SK-N-DZ (cell line): ENCODE measurements at regions not wholly inside any gene's neighbourhood (a gene's known extent, or its start where the extent isn't known, plus 50 kb on each side); places are given as distances from the start of the nearest gene placed in this dataset.

Experiments
- DNase-seq: peaks from one replicate; pipeline ENCODE4 v3.0.0-alpha.2; 2015; ENCODE audit warnings: low spot score

- no peak for DNase-seq
Measured at GRCh38 chr2:172328103-172328841, 99.1 kb upstream of the ITGA6 start.

- no peak for DNase-seq
Measured at GRCh38 chr2:172329416-172329773, 98.0 kb upstream of the ITGA6 start.

- no peak for DNase-seq
Measured at GRCh38 chr2:172329774-172330671, 97.4 kb upstream of the ITGA6 start.

- no peak for DNase-seq
Measured at GRCh38 chr2:172332507-172332906, 94.9 kb upstream of the ITGA6 start.

- no peak for DNase-seq
Measured at GRCh38 chr2:172333235-172333977, 94.0 kb upstream of the ITGA6 start.

- DNase-seq = no peak
Measured at GRCh38 chr2:172333978-172334330, 93.4 kb upstream of the ITGA6 start.

GRCh38 chr2:172334988-172335387 lies 92.4 kb upstream of the ITGA6 start:
- no peak for DNase-seq

GRCh38 chr2:172335736-172336135 lies 91.7 kb upstream of the ITGA6 start:
- DNase-seq = no peak

- no peak for DNase-seq
Measured at GRCh38 chr2:172336681-172337080, 90.7 kb upstream of the ITGA6 start.

- no peak for DNase-seq
Measured at GRCh38 chr2:172339371-172340010, 87.9 kb upstream of the ITGA6 start.

GRCh38 chr2:172340394-172340793 lies 87.0 kb upstream of the ITGA6 start:
- DNase-seq = no peak

GRCh38 chr2:172342078-172342477 lies 85.3 kb upstream of the ITGA6 start:
- no peak for DNase-seq

- DNase-seq = no peak
Measured at GRCh38 chr2:172342611-172343010, 84.8 kb upstream of the ITGA6 start.

- DNase-seq = no peak
Measured at GRCh38 chr2:172344159-172344558, 83.2 kb upstream of the ITGA6 start.

- DNase-seq = no peak
Measured at GRCh38 chr2:172345956-172346555, 81.3 kb upstream of the ITGA6 start.

GRCh38 chr2:172348555-172349288 lies 78.7 kb upstream of the ITGA6 start:
- no peak for DNase-seq

GRCh38 chr2:172350839-172351479 lies 76.4 kb upstream of the ITGA6 start:
- no peak for DNase-seq

GRCh38 chr2:172351586-172351985 lies 75.8 kb upstream of the ITGA6 start:
- DNase-seq = no peak

- no peak for DNase-seq
Measured at GRCh38 chr2:172354347-172354746, 73.0 kb upstream of the ITGA6 start.

GRCh38 chr2:172357442-172357841 lies 69.9 kb upstream of the ITGA6 start:
- peak; percentile 63 for DNase-seq
